ENCODE measurements at regions not wholly inside any gene's neighbourhood (a gene's known extent, or its start where the extent isn't known, plus 50 kb on each side); places are given as distances from the start of the nearest gene placed in this dataset.

DNA sequence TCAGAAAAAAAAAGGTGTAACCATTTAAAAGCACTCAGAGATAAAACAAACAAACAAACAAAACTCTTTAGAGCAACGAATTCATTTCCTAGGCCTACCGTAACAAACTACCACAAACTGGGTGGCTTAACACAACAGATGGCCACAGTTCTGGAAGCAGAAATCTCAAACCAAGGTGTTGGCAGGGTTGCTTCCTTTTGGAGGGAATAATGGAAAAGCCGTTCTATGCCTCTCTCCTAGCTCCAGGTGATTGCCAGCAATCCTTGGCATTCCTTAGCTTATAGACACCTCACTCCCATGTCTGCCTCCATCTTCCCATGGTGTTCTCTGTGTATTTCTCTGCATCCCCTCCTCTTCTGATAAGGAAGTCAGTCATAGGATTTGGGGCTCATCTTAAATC lies 200.4 kb downstream of the RAB38 start:
- TF ChIP-seq GATA2 (IDR thresholded peaks at IDR 0.05; ENCODE audit: low read depth, low read length) (no peak), GATA3 (IDR thresholded peaks at IDR 0.05; ENCODE audit: low read depth, low read length) (no peak)
